ENCODE measurements at regions not wholly inside any gene's neighbourhood (a gene's known extent, or its start where the extent isn't known, plus 50 kb on each side); places are given as distances from the start of the nearest gene placed in this dataset.
"Not testable (repeated sequence)": the region's sequence is repeated elsewhere in the genome, so short reads cannot be mapped to it uniquely, and the experiment has no call there.

DNA sequence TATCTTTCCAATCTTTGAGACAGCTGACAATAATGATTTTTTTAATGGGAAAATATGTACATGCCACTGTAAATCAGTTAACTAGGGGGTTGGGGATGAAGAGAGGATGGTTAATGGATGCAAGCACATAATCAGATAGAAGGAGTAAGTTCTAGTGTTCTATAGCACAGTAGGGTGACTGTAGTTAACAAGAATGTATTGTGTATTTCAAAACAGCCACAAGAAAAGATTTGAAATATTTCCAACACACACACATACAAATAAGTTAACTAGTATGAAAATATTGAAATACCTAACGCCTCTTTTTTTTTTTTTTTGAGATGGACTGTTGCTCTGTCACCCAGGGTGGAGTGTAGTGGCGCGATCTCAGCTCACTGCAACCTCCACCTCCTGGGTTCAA is 153.4 kb upstream of the SALL4 start:
- no peak for DNase-seq

DNA sequence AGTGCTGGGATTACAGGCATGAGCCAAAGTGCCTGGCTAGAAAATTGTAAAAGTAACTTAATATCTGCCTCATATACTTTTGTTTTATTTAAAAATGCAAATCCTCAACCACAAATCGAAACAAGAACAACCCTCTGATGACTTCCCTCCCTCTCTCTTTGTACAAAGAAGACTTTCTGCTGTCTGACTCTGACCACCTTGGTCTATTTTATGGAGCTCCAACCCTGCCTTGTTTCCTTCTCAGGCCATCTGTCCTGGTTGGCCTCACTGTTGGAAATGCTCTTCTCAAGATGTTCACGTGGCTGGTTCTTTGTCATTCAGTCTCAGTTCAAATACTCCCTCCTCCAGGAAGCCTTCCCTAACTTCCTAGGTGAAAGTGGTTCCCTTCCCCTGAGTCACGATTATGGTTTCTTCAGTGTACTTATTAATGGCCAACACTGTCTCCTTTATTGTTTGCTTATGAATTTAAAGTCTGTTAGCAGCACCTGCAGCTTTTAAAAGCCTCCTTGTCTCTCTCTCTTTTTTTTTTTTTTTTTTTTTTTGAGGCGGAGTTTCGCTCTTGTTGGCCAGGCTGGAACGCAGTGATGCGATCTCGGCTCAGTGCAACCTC is 151.5 kb upstream of the SALL4 start:
- DNase-seq: no peak

- no peak for DNase-seq
Measured at GRCh38 chr20:51950926-51951325, 148.6 kb upstream of the SALL4 start.

DNA sequence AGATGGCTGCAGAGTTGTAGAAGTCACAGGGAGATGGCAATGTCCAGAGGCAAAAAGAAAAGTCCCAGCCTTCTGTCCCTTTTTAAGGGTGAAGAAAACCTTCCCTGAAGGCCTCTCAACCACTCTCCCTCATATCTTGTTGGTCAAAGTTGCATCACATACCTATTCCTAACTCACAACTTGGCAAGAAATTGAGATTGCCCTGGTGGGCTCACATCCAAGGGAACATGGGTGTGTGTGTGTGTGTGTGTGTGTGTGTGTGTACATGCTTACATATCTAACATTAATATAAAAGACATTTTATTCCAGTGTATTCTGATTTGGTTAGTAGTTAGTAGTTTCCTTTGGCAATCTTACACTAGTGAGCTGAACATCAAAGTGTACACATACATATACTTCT is 144.3 kb upstream of the SALL4 start:
- DNase-seq: no peak

DNA sequence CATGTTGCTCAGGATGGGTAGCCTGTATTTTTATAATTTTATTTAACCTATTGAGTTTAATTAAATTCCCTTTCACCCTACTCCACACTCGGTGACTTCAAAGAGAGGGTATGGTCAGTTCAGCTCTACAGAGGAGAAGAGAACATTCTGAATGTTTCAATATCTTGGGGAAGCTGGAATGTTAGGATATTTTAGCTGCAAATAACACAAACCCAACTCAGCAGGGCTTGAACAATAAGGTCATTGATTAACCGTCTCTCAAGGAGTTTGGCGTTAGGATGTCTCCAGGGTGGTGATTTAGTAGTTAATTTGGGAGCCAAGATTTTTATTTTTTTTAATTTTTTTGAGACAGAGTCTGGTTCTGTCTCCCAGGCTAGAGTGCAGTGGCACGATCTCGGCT is 143.6 kb upstream of the SALL4 start:
- no peak for DNase-seq

DNA sequence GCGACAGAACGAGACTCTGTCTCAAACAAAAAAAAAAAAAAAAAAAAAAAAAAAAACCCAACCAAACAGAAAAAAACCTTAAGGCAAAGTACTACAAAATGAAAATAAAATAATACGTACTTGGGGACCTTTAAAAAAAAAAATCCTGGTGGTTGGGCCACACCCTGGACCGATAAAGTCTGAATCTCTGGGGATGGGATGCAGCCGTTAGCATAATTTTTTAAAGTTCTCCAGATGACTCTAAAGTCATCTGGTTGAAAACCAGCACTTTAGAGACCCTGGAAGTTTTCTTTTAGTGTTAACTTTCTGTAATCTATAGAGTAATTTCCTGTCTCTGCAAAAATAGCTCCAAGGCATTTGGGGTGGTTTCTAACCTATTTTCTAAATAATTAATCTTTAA is 142.9 kb upstream of the SALL4 start:
- no peak for DNase-seq

- DNase-seq: no peak
Measured at GRCh38 chr20:51943761-51944160, 141.4 kb upstream of the SALL4 start.

DNA sequence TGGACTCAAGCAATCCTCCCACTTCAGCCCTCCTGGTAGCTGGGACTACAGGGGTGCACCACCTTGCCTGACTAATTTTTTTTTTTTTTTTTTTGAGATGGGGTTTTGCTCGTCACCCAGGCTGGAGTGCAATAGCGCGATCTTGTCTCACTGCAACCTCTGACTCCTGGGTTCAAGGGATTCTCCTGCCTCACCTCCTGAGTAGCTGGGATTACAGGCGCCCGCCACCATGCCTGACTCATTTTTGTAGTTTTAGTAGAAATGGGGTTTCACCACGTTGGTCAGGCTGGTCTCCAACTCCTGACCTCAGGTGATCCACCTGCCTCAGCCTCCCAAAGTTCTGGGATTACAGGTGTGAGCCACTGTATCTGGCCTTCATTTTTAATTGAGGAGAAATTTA is 141.0 kb upstream of the SALL4 start:
- DNase-seq: not testable (repeated sequence)

DNA sequence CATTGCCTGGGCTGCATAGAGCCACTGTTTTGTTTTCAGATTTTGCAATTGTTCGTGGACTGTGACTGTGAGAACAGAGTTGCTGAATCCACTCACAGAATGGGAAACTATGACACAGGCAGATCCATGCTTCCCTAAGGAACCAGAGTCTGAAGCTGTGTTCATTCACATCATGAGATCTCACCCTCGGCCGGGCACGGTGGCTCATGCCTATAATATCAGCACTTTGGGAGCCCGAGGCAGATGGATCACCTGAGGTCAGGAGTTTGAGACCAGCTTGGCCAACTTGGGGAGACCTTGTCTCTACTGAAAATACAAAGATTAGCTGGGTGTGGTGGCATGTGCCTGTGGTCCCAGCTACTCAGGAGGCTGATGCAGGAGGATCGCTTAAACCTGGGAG is 139.2 kb upstream of the SALL4 start:
- no peak for DNase-seq

- DNase-seq: no peak
Measured at GRCh38 chr20:51939259-51939585, 136.9 kb upstream of the SALL4 start.

DNA sequence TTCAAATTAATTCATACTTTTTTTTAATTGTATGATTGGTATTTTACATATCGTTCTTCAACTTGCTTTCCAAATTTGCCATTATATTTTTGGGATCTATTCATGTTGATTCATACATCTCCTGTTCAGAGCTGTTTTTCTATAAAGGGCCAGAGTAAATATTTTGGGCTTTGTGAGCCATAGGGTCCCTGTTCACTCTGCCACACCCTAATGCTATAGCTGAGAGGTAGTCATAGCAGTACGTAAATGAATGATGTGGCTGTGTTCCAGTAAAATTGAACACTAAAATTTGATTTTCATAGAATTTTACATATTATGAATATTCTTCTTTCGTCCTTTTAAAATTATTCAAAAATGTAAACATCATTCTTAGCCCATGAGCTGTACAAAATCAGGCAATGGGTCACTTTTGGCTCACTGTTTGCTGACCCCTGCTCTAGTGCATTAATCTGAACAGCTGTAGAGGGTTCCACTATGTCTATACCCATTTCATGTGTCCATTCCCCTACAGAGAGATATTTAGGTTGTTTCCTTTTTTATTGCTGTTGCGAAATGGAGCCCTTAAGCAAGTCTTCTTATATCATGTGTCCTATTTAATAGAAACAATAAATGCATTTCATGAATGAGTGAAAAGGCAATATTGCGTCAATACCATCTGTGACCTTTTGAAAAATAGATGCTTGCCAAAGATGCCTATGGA is 136.4 kb upstream of the SALL4 start:
- no peak for DNase-seq

GRCh38 chr20:51937779-51938178 is 135.5 kb upstream of the SALL4 start:
- DNase-seq: no peak

GRCh38 chr20:51936377-51936776 is 134.1 kb upstream of the SALL4 start:
- DNase-seq: no peak

- no peak for DNase-seq
Measured at GRCh38 chr20:51935003-51935358, 132.7 kb upstream of the SALL4 start.

GRCh38 chr20:51934301-51935002 is 132.1 kb upstream of the SALL4 start:
- no peak for DNase-seq

DNA sequence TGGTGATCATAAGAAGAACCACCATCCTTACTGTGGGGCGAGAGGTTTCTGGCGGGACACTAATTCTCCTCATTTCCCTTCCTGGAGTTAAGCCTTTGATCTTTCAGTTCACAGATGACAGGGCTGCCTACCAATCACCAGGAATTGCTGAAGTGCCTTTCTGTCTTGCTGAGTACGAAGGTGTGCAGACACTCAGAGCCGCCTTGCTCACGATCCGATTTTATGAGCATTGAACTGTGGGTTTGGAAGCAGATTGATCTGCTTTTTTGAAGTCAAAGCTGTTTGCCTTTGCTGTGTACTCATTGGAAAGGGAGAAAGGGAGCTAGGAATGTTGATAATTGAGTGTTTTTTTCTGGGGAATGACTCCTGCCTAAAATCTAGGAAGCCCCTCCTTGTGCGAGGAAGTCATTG is 129.1 kb upstream of the SALL4 start:
- no peak for DNase-seq

GRCh38 chr20:51930775-51931174 is 128.5 kb upstream of the SALL4 start:
- DNase-seq: no peak

DNA sequence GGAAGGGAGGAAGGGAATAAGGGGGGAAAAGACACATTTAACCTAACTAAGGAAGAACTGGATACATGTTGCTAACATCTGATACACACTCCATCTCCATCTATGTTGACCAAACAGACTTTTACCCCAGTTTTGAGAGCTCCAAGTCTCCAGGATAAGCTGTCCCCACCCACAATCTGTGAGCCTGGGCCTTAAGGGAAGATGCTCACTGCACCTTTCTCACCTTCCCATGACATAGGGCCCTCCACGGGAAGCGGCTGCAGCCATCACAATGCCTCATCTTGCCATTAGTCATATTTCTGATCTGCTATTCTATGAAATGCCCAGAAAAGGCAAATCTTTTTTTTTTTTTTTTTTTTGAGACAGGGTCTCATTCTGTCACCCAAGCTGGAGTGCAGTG is 126.6 kb upstream of the SALL4 start:
- DNase-seq: no peak

- DNase-seq: not testable (repeated sequence)
Measured at GRCh38 chr20:51927970-51928369, 125.6 kb upstream of the SALL4 start.

GRCh38 chr20:51926670-51927305 is 124.5 kb upstream of the SALL4 start:
- no peak for DNase-seq

DNA sequence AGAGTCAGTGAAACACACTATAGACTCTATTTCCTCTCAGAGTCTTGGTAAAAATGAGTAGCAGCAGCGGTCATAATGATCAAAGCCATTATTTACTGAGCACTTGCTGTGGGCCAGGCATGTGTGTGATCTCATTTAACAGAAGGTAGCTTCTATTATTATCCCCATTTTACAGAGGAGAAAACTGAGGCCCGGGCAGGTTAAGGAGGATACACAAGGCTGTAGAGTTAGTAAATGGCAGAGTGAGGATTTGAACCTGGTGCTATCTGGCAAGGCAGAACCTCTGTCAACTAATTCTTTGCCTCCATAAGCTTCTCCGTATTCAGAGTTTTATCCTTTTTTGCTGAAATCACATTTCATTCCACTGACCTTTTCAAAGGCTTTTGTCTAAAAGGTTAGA is 122.2 kb upstream of the SALL4 start:
- no peak for DNase-seq

DNA sequence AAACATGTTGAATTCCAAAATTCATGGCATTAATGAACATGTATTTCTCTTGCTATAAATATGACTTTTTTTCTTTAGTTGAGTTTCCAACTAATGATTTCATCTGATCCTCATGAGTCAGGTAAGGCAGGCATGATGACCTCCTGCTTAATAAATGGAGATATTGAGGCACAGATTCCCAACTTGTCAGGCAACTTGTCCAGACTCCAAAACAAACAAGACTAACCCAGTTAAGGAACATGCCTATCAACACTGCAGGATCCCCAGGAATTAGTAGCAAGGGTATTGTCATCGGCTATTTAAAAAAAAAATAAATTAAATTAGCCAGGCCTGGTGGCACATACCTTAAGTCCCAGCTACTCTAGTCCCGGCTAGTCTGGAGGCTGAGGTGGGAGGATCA is 121.3 kb upstream of the SALL4 start:
- DNase-seq: no peak

- not testable (repeated sequence) for DNase-seq
Measured at GRCh38 chr20:51922812-51923211, 120.5 kb upstream of the SALL4 start.

GRCh38 chr20:51918561-51918960 is 116.2 kb upstream of the SALL4 start:
- DNase-seq: no peak
